GM18505 (cell line): ENCODE measurements at regions not wholly inside any gene's neighbourhood (a gene's known extent, or its start where the extent isn't known, plus 50 kb on each side); places are given as distances from the start of the nearest gene placed in this dataset.

Experiments
- ATAC-seq: cut with Tn5 transposase; IDR thresholded peaks from one replicate; pipeline ENCODE4 v1.9.1; 2021; ENCODE audit not compliant: unreplicated experiment
- POLR2A ChIP-seq: IDR thresholded peaks from 4 replicates; pipeline ENCODE4 v1.6.1; 2011; ENCODE audit warnings: borderline replicate concordance; ENCODE audit not compliant: insufficient read depth, insufficient read length; ENCODE audit errors: extremely low read depth

- no peak for ATAC-seq
- TF ChIP-seq POLR2A: no peak
These were observed 58.1 kb upstream of the ZC3H15 start for GRCh38 chr2:186427970-186428369.

GRCh38 chr2:186429104-186429503 is 57.0 kb upstream of the ZC3H15 start:
- ATAC-seq: no peak

GRCh38 chr2:186431306-186431705 is 54.8 kb upstream of the ZC3H15 start:
- ATAC-seq: no peak
- TF ChIP-seq POLR2A: no peak

More at GRCh38 chr2:186429104-186429503, 57.0 kb upstream of the ZC3H15 start:
- no peak for TF ChIP-seq POLR2A

GRCh38 chr2:186433040-186433439 is 53.0 kb upstream of the ZC3H15 start:
- no peak for TF ChIP-seq POLR2A
- ATAC-seq: no peak

- TF ChIP-seq POLR2A: no peak
- no peak for ATAC-seq
These were observed 52.2 kb upstream of the ZC3H15 start for GRCh38 chr2:186433777-186434432.
